Cardiac muscle cell (in vitro differentiated cells and primary cell): ENCODE measurements at regions not wholly inside any gene's neighbourhood (a gene's known extent, or its start where the extent isn't known, plus 50 kb on each side); places are given as distances from the start of the nearest gene placed in this dataset.

ENCODE experiments used
- DNase-seq, 2 donors: peaks; one replicate each; pipeline versions ENCODE4 v3.0.0 to v3.0.0-alpha.2; 2010 to 2017; ENCODE audit warnings: low read depth in 1 of 2, low spot score in 1 of 2
- H3K27ac ChIP-seq: fragments of 200-600 bp; sonication (generic); 2 replicates; pipeline ENCODE4 v1.5.1; 2016
- H3K27me3 ChIP-seq: fragments of 200-600 bp; sonication (generic); 2 replicates; pipeline ENCODE4 v1.6.0; 2016; ENCODE audit warnings: control low read depth
- H3K36me3 ChIP-seq: fragments of 200-600 bp; sonication (generic); 2 replicates; pipeline ENCODE4 v1.5.1; 2016; ENCODE audit warnings: control low read depth
- H3K4me1 ChIP-seq: fragments of 200-600 bp; sonication (generic); 2 replicates; pipeline ENCODE4 v1.8.1; 2017; ENCODE audit warnings: low read depth, mild to moderate bottlenecking, mixed run types
- H3K4me3 ChIP-seq: fragments of 200-600 bp; sonication (generic); 2 replicates; pipeline ENCODE4 v1.5.1; 2016; ENCODE audit warnings: mild to moderate bottlenecking
- H3K9me3 ChIP-seq: fragments of 200-600 bp; sonication (generic); 2 replicates; pipeline ENCODE4 v1.5.1; 2017; ENCODE audit warnings: low read depth, mild to moderate bottlenecking, control low read depth
- CTCF ChIP-seq: IDR thresholded peaks from 2 replicates; pipeline ENCODE4 v1.5.1; 2012; ENCODE audit warnings: low read depth, mild to moderate bottlenecking, low read length

GRCh38 chr3:88403319-88403718 is 253.6 kb downstream of the C3orf38 start:
- no peaks in the 10 kb centered on the region for H3K9me3 ChIP-seq
- H3K27ac ChIP-seq = no peak overlapping the region
- TF ChIP-seq CTCF = no peak
- peaks cover 20% of the 10 kb centered on the region for H3K4me1 ChIP-seq
- H3K27me3 ChIP-seq = no peaks in the 10 kb centered on the region
- no peaks in the 10 kb centered on the region for H3K36me3 ChIP-seq
- no peak overlapping the region for H3K4me3 ChIP-seq
- no peak for DNase-seq

DNA sequence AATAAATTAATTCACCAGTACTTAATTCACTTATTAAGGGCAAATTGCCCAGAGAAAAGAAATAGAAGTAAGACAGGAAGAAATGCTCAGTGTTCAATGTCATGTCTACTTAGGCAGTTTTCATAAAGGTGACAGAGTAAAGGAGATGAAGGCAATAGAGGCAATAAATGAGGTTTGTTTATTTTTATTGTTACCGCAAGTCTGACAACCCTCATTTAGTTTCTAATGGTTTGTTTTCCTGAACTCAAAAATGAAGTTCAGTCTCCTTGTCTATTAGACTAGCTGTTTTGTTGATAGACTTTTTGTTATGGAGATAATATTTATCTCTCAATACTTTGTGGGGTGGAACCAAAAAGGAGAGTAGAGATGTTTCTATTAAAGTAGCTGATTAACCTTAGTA is 258.3 kb downstream of the C3orf38 start:
- Histone ChIP-seq H3K27me3 (no peaks in the 10 kb centered on the region), H3K9me3 (no peaks in the 10 kb centered on the region), H3K36me3 (no peaks in the 10 kb centered on the region), H3K4me3 (no peak overlapping the region), H3K4me1 (peaks cover 17% of the 10 kb centered on the region), H3K27ac (no peak overlapping the region)
- no peak for DNase-seq
- no peak for TF ChIP-seq CTCF

DNA sequence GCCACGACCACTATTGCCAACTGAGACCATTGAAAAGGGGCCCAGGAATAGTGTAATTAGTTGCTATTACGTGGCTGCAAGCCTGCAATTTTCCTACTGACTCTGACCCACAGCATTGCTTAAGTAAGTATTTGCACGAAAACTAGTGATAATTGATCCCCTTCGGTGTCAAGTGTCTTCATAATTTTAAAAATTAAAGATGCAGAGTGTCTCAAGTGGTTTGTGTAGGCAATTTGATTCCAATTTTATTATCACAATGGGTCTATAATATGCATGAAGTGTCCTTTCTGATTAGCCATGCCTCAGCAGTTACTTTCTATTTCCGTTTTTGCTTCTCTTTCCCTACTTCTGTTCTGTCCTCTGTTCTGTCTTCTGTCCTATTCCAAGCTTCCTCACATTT is 259.2 kb downstream of the C3orf38 start:
- no peak overlapping the region for H3K27ac ChIP-seq
- no peaks in the 10 kb centered on the region for H3K9me3 ChIP-seq
- H3K4me3 ChIP-seq = no peak overlapping the region
- H3K4me1 ChIP-seq = peaks cover 17% of the 10 kb centered on the region
- H3K27me3 ChIP-seq = no peaks in the 10 kb centered on the region
- no peak for TF ChIP-seq CTCF
- no peak for DNase-seq
- H3K36me3 ChIP-seq = no peaks in the 10 kb centered on the region

- Histone ChIP-seq H3K9me3 (no peaks in the 10 kb centered on the region), H3K27me3 (no peaks in the 10 kb centered on the region), H3K4me1 (peaks cover 13% of the 10 kb centered on the region), H3K4me3 (no peak overlapping the region), H3K36me3 (no peaks in the 10 kb centered on the region), H3K27ac (no peak overlapping the region)
- no peak for TF ChIP-seq CTCF
- DNase-seq = no peak
These were observed 260.5 kb downstream of the C3orf38 start for GRCh38 chr3:88410259-88410658.

GRCh38 chr3:88412346-88412745 is 262.6 kb downstream of the C3orf38 start:
- TF ChIP-seq CTCF = no peak
- Histone ChIP-seq H3K4me1 (no peaks in the 10 kb centered on the region), H3K36me3 (no peaks in the 10 kb centered on the region), H3K4me3 (no peak overlapping the region), H3K9me3 (no peaks in the 10 kb centered on the region), H3K27ac (no peak overlapping the region), H3K27me3 (no peaks in the 10 kb centered on the region)
- peak in 1 of 2 donors; percentile 10 for DNase-seq

DNA sequence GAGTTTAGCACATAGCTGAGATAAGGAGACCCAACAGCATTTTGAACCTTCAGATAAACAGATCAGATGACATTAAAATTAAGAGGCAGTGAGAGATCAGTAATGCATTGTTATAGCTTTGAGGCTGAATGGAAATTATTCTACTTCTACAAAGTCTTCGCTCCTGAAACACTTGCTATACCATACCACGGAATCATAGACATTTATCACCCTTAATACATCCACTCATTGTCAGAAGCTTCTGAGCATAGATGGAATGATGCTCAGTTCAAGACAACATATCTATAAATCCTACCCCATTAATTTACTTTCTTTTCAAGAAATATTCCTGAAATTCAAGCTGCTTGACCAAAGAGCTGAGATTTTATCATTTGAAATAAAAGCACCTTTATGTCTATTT is 266.7 kb downstream of the C3orf38 start:
- DNase-seq = no peak
- Histone ChIP-seq H3K27me3 (no peaks in the 10 kb centered on the region), H3K27ac (no peak overlapping the region), H3K4me3 (no peak overlapping the region), H3K36me3 (no peaks in the 10 kb centered on the region), H3K4me1 (no peaks in the 10 kb centered on the region), H3K9me3 (no peaks in the 10 kb centered on the region)
- TF ChIP-seq CTCF = no peak
